ENCODE measurements at regions not wholly inside any gene's neighbourhood (a gene's known extent, or its start where the extent isn't known, plus 50 kb on each side); places are given as distances from the start of the nearest gene placed in this dataset.

DNA sequence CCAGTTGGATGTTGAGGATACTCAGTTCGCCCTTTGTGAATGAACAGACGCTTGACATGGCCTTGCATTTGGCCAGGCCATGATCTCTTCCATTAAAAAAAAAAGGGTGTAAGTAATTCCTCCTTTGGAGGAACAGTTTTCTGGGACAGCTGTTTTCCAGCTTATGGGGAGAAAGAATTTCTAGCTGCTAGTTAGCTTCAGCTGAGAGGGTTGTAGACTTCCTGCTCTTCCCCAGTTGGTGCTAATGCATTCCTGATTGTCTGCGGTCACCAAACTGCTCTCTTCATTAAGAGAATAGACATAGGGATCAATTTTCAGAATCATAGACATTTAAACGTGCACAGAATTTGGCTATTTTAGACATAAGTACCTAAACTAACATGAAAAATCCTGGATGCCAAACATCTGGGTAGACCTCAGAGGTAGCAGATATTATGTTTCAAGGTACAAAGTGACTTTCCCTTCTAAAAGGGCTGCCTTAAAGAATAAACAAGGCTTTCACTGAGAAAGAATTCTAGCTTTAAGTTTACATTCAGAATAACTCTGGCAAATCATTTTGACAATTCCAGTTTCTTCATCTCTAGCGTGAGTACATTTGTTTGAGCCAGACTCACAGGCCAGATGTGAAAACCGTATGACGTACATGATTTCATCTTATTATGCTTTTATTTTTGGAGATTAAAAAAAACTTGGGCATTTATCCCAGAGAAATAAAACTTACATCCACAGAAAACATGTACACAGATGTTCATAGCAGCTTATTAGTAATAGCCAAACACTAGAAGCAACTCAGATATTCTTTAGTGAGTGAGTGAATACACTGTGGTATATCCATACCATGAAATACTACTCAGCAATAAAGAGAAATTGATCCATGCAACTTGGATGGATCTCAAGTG is 71.2 kb downstream of the MAIP1 start:
- TF ChIP-seq, protein P1, sequence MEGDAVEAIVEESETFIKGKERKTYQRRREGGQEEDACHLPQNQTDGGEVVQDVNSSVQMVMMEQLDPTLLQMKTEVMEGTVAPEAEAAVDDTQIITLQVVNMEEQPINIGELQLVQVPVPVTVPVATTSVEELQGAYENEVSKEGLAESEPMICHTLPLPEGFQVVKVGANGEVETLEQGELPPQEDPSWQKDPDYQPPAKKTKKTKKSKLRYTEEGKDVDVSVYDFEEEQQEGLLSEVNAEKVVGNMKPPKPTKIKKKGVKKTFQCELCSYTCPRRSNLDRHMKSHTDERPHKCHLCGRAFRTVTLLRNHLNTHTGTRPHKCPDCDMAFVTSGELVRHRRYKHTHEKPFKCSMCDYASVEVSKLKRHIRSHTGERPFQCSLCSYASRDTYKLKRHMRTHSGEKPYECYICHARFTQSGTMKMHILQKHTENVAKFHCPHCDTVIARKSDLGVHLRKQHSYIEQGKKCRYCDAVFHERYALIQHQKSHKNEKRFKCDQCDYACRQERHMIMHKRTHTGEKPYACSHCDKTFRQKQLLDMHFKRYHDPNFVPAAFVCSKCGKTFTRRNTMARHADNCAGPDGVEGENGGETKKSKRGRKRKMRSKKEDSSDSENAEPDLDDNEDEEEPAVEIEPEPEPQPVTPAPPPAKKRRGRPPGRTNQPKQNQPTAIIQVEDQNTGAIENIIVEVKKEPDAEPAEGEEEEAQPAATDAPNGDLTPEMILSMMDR (IDR thresholded peaks at IDR 0.05; ENCODE audit: low read depth, low read length), result no peak
- Histone ChIP-seq H3K27ac (no peak overlapping the region), H3K36me3 (no peaks in the 10 kb centered on the region), H3K4me3 (no peak overlapping the region), H3K27me3 (no peaks in the 10 kb centered on the region), H3K4me1 (ENCODE audit: low read depth) (no peaks in the 10 kb centered on the region), H3K9me3 (ENCODE audit: low read depth) (no peaks in the 10 kb centered on the region)
- peak in 1 of 2 donors; percentile 7 for DNase-seq (ENCODE audit: low read depth in 1 of 2, low spot score in 1 of 2)

DNA sequence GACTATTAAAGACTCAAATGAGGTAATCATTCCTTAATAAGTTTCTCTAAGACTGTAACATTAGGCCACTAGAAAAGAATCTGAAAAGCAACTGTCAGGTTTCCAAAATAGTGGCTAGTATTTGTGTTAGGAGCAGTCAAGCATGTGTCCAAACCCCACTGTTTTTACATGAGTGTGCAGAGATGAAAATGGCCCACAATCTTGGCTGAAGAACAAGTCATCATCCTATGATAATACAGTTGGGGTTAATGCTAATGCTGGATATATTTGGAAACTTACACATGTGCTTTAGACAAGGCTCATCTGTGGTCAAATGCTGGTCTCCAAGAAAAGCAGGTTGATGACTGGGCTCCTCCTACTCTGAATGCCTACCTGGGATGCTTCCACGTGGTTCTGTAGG is 73.6 kb downstream of the MAIP1 start:
- TF ChIP-seq, protein P1 (IDR thresholded peaks at IDR 0.05; ENCODE audit: low read depth, low read length), result no peak
- no peak for DNase-seq (ENCODE audit: low read depth in 1 of 2, low spot score in 1 of 2)
- H3K27me3 ChIP-seq, result no peaks in the 10 kb centered on the region
- no peaks in the 10 kb centered on the region for H3K4me1 ChIP-seq (ENCODE audit: low read depth)
- H3K27ac ChIP-seq, result no peak overlapping the region
- no peaks in the 10 kb centered on the region for H3K36me3 ChIP-seq
- no peaks in the 10 kb centered on the region for H3K9me3 ChIP-seq (ENCODE audit: low read depth)
- no peak overlapping the region for H3K4me3 ChIP-seq

DNA sequence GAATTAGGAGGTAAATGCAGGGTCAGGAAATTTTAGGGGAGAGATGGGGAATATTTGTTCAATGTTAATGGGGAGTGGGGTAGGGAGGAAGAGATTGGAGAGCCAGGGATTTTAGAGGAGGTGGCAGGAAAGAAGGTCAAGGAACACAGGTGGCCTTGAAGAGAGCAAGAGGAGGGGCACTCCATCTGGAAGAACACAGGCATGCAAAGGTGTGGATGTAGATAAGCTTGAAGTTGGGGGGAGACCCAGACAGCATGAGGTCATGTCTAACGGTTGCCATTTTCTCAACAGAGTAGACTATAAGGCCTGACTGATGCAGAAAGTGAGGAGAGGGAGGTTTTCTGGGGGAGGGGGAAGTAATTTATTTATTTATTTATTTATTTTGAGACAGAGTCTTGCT is 77.5 kb downstream of the MAIP1 start:
- H3K27me3 ChIP-seq, result no peaks in the 10 kb centered on the region
- TF ChIP-seq, protein P1 (IDR thresholded peaks at IDR 0.05; ENCODE audit: low read depth, low read length), result no peak
- no peak for DNase-seq (ENCODE audit: low read depth in 1 of 2, low spot score in 1 of 2)
- no peak overlapping the region for H3K27ac ChIP-seq
- no peak overlapping the region for H3K4me3 ChIP-seq
- H3K36me3 ChIP-seq, result no peaks in the 10 kb centered on the region
- H3K4me1 ChIP-seq (ENCODE audit: low read depth), result no peaks in the 10 kb centered on the region
- no peaks in the 10 kb centered on the region for H3K9me3 ChIP-seq (ENCODE audit: low read depth)

DNA sequence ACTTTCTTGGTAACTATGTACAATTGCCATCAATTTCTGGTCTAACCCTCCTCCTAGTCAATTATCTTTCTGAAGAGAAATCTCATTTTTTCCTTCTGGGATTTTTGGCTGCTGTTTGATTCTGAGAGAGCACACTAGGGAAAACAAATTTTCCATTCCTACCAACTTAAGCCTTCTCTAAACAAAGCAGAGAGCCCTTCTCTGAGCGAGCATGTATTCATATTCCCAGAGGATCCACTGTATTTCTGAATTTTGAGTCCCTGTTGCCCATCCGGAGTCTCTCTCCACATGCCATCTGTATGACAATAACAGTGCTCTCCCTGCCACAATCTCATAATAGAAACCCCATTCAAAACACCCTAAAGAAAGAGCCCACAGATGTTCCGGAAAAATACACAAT is 78.5 kb downstream of the MAIP1 start:
- DNase-seq (ENCODE audit: low read depth in 1 of 2, low spot score in 1 of 2), result no peak
- TF ChIP-seq, protein P1 (IDR thresholded peaks at IDR 0.05; ENCODE audit: low read depth, low read length), result no peak

DNA sequence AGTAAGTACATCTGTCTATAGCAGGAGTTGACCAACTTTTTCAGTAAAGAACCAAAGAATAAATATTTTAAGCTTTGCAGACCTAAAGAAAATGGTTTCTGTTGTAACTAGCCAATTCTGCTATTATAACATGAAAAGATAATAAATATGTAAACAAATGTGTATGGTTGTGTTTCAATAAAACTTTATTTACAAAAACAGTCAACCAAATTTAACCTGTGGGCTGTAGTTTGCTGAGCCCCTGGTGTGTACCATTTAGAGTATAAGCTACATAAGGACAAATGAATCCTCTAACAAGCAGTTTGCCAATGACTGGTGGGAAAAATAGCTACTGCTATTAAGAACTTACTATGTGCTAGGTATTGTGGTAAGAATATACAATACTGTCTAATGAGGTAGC is 79.4 kb downstream of the MAIP1 start:
- H3K4me3 ChIP-seq, result no peak overlapping the region
- H3K9me3 ChIP-seq (ENCODE audit: low read depth), result no peaks in the 10 kb centered on the region
- H3K36me3 ChIP-seq, result no peaks in the 10 kb centered on the region
- TF ChIP-seq, protein P1 (IDR thresholded peaks at IDR 0.05; ENCODE audit: low read depth, low read length), result no peak
- DNase-seq (ENCODE audit: low read depth in 1 of 2, low spot score in 1 of 2), result no peak
- H3K4me1 ChIP-seq (ENCODE audit: low read depth), result no peaks in the 10 kb centered on the region
- no peaks in the 10 kb centered on the region for H3K27me3 ChIP-seq
- no peak overlapping the region for H3K27ac ChIP-seq

More for the DNA sequence above, 78.5 kb downstream of the MAIP1 start:
- no peaks in the 10 kb centered on the region for H3K9me3 ChIP-seq (ENCODE audit: low read depth)
- no peaks in the 10 kb centered on the region for H3K36me3 ChIP-seq
- no peak overlapping the region for H3K4me3 ChIP-seq
- no peak overlapping the region for H3K27ac ChIP-seq
- no peaks in the 10 kb centered on the region for H3K4me1 ChIP-seq (ENCODE audit: low read depth)
- no peaks in the 10 kb centered on the region for H3K27me3 ChIP-seq
